SU-DHL-6 (cell line): ENCODE measurements at regions not wholly inside any gene's neighbourhood (a gene's known extent, or its start where the extent isn't known, plus 50 kb on each side); places are given as distances from the start of the nearest gene placed in this dataset.

Source experiments
- CTCF ChIP-seq: fragments of 200-600 bp; sonication (generic); IDR thresholded peaks from one replicate; pipeline ENCODE4 v1.5.1; 2017; ENCODE audit warnings: antibody characterized with exemption, mild to moderate bottlenecking, low read length, moderate library complexity; ENCODE audit not compliant: insufficient read depth, poor library complexity, severe bottlenecking
- EZH2phosphoT487 ChIP-seq: fragments of 200-600 bp; sonication (generic), shearing (Covaris generic); conservative IDR thresholded peaks from 2 replicates; pipeline ENCODE4 v1.6.1; 2018; ENCODE audit warnings: mild to moderate bottlenecking, antibody characterized with exemption, low read length, moderate library complexity, mixed read lengths

DNA sequence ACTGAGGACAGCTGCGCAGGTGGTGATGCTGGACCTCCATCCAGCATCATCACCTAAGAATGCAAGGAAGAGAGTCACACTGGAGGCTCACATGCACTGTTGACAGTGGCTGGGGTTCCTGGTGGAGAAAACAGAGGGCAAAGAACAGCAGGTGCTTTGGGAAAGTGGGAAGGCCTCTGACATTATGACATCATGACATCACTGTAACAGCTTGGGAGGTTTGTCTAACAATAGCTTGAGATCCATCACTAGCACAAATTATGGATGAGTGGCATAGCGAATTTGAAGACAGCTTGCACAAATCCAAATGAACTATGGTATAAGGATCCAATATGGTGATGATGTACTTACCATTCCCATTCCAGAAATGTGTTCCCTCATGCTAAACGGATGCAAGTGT is 226.5 kb upstream of the MPHOSPH6 start:
- TF ChIP-seq CTCF (no peak), EZH2phosphoT487 (no peak)
